HPDE6-E6E7 (cell line): ENCODE measurements at regions not wholly inside any gene's neighbourhood (a gene's known extent, or its start where the extent isn't known, plus 50 kb on each side); places are given as distances from the start of the nearest gene placed in this dataset.

ENCODE experiments used
- DNase-seq: peaks from one replicate; pipeline ENCODE4 v3.0.0; 2011; ENCODE audit warnings: missing footprints; ENCODE audit errors: extremely low spot score

DNA sequence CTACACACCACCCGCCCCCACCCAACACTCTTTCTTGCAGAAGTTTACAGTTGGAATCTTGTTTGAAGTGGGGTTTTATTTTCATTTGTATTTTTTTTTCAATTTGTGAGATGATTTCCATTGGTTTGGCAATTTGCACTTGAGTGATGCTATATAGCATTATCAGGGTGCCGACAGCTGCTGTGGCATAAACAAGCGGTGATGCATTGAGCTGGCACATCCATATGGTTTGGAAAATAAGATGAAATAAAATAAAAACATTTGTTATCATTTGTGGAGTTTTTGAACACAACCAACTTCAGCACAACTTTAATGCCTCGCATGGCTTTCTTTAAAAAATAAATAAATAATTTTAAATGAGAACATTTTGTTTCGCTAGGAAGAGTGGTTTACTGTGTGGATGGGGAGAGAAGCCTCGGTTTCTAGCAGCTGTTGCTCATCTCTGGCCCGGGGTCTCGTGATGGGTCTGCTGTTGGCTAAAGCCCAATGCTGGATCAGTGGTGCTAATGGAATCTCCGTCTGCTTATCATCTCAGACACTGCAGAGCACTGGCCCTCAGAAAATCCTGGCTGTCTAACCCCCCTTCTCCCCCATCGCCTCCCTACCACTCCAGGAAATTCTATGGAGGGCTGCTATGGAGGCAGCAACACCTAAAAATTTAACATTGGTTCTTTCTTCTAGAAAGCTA lies 192.3 kb upstream of the MAF start:
- DNase-seq: no peak

DNA sequence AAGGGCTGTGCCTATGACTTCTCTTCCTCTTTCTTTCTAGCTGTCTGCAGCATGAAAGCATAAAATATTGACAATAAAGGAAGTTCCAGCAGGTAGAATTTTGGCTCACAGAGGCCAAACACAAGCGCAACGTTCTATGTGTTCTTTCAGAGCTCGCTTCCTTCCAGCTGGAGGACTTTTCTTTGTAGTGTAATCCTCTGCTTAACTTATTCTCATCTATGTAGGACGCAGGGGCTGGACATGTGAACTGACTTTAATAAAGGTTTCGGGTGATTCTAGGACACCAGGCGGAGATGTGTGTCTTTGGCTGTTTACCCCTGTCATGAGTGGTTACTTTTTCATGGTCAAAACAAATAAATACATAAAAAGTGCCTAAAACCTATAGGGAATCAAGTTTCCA lies 191.5 kb upstream of the MAF start:
- no peak for DNase-seq

DNA sequence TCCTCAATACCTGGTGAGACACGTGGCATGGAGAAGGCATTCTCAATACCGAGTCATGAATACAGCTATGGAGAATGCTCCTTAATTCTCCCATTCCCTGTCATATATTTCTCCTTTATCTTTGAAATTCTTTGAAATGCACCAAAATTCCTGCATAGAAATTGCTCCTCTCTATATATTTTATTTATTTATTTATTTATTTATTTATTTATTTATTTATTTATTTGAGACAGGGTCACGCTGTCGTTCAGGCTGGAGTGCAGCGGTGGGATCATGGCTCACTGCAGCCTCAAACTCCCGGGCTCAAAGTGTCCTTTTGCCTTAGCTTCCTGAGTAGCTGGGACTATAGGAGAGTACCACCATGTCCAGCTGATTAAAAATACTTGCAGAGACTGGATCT lies 190.3 kb upstream of the MAF start:
- no peak for DNase-seq

DNA sequence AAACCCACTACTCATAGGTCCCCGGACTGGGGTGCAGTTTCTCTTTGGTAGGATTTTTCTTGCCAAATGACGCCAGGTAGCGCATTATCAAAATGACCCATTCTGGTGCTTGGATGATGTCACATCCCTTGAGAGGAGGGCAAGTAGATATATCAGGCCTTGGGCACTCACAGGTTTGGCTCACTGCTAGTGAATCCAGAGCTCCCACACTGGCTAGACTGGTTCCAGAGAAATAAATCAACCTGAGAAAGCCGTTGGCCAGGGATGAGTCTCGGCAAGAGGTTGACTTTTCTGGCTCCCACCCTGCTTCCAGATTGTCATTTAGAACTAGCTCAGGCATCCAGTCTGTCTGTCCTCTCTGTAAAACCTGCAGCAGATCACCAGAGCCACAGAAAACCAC lies 188.4 kb upstream of the MAF start:
- DNase-seq: no peak

DNA sequence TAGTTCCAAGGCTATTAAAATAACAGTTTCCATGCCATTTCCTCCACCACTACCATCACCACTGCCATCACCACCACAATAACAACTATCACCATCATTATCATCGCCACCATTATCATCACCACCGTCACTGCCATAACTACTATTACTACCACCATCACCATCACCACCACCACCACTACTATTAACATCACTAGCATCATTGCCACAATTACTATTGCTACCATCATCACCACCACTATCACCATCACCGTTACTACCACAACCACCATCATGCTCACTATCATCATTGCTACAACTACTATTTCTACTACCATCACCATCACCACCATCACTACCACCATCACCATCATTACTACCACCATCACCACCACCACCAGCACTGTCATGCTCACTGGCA lies 185.9 kb upstream of the MAF start:
- DNase-seq: no peak

DNA sequence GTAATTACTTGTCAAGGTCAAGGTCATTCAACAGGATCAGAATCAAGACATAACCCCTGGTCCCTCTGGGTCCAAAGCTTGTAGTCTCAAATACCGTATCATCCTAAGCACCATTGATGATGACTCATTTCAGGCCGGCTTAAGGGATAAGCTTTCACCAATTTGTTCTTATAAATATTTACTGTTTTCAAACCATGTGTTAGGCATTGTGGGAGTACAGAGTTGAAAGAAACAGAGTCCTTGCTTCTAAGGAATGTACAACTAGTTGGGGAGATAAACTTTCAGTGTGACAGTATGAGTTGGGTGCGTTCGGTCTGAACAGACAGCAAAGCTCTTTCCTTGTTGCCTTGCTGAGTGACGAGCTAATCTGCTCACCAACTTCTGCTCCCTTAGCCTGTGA lies 183.5 kb upstream of the MAF start:
- DNase-seq: no peak

DNA sequence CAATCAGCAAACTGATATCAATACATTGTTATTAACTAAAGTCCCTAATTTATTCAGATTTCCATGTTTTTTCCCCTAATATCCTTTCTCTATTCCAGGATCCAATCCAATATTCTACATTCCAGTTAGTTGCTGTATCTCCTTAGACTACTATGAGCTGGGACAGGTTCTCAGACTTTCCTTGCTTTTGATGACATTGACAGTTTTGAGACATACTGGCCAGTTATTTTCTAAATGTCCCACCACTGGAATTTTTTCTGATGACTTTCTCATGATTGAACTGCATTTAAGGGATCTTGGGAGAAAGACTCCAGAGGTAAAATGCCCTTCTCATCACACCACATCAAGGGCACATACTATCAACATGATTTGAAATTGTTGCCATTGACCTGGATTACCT lies 177.1 kb upstream of the MAF start:
- DNase-seq: no peak

DNA sequence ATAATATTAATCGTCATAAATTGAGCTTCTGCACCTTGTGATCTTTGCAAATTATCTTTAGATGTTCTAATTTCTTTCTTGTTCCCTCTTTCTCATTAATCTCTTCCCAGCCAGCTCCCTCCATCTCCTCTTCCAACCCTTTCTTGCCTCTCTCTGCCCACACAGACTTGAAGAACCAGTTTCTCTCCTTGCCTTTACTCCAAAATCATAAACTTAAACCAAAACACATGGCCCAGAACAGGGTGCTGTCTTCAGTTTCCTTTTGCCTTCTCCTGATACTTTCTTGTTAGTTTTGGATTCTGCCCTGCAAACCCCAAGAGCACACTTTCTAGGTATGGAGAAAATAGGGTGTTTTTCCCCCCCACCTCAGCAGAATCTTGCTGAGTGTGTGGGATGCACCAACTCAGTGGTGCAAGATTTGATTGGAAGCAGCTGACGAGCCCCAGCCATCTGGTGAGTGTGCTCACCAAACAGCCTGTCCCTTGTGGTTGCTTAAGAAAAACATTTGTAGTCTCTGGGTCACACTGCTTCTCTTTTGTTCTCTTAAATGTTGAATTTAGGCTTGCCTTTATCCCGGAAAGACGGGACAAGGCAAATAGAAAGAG lies 175.8 kb upstream of the MAF start:
- DNase-seq: no peak

DNA sequence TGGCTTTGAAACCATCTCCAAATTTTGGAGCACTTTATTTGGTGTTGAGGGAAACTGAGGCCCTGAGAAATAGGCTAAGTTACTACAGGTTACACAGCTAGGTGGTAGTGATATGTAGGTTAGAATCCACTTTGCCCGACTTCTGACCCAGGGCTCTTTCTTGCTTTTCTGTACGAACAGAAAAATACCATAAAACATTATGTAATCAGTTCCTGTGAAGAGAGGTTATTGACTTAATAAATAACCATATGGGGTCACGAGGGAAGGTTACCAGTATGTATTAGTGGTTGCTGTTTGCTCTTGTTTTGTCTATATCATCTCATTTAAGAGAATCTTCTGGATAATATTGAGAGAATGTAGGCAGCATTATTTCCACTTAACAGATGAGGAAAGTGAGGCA lies 172.2 kb upstream of the MAF start:
- no peak for DNase-seq

DNA sequence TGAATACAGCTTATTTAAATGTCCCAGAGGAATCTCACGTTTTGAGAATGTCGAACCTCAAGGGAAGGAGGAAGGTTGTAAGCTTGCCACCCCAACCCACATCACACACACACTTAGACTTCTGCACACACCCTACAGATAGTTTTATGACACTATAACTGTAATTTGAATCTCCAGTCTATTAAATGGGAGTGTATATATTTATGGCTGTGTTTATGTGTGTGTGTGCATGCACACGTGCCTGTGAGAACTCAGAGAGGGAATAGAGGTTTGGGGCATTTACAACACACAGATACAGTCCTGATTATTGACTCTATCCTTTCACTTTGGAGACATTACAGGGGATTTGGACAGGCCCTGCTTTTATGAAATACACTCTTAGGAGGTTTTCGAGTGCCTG lies 171.5 kb upstream of the MAF start:
- DNase-seq: no peak

DNA sequence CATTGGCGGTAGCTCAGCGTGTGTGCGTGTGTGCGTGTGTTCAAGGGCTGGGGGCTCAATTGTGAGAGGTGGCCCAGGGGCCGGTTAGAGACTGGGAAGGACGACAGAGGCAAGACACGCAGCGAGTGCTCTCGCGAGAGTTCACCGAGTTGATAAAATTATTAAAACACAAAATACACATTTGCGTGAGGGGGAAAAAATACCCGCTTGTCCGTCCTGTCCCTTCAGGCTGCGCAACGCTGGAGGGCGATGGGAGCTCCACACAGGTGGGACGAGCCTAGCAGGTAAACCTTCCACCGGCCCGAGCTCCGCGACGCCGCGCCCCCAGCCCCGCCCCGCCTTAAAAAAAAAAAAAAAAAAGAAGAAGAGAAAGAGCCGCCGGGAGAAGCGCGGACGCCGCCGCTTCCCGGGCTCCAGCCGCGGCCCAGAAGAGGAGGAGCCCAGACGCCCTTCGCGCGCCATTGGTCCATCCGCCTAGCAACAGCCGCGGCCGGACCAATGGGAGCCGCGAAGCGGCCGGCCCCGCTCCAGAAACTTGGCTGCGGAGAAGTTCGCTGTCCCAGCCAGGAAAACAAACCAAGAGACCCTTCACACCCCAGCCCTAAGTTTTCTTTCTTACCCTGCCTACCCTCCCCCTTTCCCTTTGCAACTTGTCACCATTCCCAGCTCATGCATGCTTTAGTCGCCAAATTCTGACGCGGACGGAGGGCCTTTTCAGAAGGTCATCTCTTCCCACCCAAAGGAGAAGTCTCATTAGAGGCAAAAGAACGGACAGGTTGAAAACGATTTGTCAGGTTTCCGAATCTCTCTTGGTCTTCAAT lies 169.9 kb upstream of the MAF start:
- DNase-seq: peak; percentile 99

DNA sequence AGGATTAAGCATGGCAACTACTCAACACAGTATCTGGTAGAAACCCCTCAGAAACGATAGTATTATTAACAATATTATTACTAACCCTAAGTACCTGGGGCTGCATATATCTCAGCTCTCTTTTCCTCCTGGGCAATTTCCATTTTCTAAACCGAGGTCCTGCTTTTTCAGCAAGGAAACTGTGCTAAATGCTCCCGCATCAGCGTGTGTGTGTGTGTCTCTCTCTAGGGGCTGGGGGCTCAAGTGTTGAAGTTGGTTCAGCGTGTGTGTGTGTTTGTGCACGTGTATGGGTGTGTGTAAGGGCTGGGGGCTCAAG lies 169.3 kb upstream of the MAF start:
- no peak for DNase-seq

DNA sequence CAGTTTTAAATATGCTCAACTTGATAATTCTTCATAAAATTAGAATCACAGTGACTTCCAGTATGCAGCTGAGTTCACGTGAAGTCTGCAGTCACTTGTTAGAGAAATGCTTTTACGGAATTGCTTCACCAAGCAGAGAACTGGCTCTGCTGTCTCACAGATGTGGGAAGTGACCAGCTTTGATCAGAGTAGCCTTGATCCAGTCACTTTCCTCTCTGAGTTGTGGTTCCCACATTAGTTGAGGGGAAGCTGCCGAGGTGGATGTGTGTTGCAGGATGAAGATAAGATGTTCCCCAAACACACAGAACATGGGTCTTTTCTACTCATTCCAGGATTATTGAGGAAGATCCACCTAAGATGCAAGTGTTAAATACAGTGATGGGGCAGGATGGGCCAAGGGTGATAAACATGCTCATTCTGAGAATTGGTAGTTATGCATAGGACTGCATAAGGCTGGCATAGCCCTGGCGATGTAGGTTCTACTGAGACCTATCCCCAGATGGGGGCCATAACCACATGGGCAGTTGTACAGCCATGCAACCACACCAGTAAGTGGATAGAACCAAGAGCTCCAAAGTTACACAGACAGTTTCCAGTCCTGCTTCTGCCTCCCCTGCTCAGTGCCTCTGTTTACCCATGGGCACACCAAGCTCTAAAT lies 168.9 kb upstream of the MAF start:
- no peak for DNase-seq

DNA sequence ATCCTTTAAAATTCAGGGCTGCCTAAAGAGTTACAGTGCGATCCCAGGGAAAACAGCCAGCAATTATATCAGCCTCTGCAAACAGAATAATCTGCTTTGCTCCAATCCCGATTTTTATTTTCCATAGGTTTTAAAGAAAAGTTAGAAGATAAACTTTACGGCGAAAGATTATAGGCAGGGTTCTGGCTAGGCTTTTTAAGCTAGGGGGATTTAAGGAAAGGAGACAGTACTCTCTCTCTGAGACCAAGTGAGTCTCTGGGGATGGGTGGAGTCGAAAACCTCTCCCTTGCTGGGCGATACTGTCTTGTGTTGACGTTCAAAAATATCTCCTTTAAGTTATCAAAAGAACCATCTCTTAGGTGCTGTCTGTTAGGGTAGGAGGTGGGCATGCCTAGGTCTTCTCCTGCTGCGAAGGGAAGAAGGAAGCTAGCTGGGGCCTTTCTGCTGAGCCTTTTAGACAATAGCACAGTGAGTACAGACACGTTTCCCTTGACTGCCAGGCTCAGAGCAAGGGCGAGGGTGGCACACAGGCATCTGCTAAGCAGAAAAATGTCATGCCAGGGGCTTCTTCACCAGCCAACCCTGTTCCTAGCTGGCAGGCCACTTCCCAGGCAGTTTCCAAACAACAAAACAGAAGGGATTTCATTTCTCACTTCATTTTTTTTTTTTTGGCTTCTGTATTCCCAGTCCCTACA lies 167.9 kb upstream of the MAF start:
- no peak for DNase-seq

DNA sequence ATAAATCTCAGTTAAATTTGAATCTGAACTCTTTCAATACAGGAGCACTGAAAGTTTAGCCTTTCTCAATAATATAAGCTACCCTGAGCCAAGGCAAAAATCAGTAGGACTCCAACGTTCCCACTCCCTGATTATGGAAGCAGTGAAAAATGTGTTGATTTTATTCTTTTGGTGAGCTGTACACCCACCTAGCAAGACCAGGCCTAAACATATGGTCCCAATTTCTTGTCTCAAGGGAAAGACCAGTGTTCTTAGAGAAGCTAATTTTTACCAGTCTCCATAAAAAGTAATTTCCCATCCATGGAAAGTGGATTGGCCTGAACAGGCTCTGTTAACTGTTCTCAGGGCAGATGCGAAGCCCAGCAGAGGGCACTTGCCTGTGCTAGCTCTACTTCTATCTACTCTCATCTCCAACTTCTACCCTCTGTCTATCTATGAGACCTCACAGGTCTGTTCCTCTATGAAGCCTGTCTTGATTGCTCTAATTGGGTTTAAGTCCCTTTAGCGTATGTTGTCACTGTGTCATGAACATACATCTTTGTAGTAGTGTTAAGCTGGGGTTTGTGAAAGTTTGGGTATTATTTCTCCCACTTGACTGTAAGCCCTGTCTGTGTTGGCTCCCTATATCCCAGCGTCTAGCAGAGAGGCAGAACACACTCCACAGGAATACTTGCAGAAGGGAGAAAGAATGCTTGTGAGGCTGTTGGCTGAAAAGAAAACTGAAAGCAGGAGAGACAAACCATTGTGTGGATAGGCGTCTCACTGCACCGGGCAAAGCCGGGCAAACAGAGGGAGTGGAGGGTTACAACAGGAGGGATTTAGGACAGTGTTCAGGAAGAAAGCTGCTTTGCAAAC lies 167.1 kb upstream of the MAF start:
- no peak for DNase-seq

DNA sequence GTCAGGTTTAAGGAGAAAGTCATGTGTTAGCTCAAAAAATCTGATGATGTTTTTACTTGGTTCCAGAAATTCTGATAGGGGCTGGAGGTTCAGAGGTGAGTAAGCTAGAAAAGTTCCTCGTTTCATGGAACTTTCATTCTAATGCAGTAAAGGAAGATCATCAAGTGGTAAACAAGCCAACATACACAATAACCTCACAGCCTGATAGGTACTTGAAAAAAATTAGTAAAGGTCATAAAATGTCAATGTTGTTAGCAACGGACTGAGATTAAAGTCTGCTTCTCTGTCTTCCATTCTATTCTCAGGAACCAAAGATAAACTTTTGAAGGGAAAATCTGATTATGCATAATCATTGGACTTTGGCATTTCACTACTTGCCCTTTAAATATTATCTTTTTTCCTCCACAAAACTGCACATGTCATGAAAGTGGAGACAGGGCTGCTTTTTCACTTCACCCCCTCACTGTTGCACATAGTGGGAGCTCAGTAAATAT lies 165.4 kb upstream of the MAF start:
- DNase-seq: no peak

DNA sequence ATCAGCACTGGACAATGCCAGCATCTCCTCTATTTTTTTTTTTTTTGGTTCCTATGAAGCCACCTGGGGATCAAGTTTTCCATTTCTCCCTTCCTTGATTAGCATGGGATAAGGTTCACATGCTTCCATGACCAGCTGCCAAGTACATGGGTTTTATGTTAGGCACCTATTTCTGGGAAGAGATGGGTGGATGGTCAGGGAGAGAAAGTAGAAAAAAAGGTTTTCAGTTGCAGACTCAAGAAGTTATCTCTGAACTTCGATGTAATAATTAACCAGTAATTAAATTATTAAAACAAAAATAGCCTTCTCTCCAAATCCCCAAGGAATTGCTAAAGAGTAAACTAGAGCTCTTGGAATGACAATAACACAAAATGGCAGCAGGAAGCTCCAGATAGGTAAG lies 164.9 kb upstream of the MAF start:
- DNase-seq: no peak

DNA sequence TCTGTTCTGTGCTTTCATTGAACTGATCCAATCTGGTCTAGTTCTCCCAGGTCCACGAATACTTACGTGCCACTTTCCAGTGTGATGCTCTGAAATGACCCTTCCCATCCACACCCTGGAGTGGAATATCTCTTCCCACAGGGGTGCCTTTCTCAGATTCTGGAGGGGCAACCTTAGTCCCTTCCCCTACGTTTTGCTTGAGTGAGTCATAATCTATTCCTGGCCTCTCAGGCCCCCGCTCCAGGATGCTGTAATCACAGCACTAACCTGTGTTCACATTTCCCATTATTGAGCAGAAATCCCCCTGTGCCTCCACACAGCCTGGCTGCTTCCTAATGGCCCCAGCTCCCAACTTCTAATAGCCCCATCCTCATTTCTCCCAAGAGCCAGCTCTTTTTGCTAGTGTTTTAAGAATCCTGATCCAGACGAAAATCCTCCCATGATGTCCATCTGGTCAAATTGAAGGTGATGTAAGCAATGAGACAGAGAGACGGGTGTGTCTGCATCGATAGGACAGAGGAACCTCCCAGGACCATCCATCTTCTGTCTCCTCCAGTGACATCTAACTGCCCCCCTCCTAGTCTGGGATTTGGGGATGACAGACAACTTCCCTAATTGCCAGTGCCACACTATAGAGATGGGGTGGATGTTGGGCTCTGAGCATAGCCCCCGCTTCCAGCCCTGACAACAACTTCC lies 164.0 kb upstream of the MAF start:
- DNase-seq: no peak

DNA sequence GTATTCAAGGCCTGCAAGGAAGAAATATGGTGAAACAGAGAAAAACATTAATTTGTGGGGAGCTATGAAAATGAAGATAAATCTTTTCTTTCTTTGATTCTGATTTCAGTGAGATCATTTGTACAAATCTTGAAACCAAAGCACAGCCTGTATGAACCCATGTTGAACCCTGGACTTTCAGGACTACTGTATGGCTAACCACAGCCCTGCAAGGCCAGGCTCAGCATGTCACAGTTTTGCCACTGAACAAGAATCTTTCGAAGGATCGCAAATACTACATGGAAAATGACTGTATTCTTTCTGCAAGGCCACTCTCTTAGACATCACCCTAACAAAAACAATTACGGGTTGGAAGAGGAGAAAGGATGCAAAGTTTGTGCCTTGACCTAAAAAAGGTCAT lies 161.7 kb upstream of the MAF start:
- no peak for DNase-seq

DNA sequence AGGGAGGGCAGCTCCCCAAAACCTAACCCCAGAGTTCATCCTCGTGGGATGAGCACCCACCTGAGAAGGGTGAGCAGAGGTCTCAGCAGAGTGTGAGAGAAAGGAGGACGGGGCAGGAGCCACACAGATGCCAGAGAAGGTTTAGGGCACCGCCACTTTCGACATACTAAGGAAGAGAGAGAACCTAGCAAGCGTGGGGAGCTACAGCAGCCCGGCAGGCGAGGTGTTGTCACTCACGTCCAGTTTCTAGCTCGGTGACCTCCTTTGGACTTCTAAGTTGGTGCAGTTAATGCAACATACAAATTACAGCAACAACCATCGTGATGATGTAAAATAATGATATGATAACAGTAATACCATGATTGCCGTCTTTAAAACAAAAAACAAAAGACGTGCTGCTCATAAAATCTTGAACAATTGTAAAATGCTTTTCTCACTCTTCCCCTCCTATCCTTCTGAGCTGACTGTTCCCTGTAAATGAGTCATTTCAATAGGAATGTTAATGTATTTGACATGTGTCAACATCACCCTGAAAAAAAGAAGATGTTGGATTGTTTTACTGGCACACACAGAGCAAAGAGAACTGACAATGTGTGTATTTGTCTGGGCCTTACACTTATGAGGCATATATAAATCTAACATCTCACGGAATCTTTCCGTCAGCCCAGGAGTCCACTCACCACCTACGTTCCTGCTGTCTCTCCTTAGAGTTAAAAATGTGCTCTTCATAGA lies 158.2 kb upstream of the MAF start:
- peak; percentile 49 for DNase-seq
